WTC11 (cell line): ENCODE measurements at regions not wholly inside any gene's neighbourhood (a gene's known extent, or its start where the extent isn't known, plus 50 kb on each side); places are given as distances from the start of the nearest gene placed in this dataset.

Source experiments
- ATAC-seq: fragments of 200-7000 bp; cut with Tn5 transposase; 2 replicates; pipeline ENCODE4 v1.10.0; 2021; ENCODE audit warnings: mild to moderate bottlenecking, moderate library complexity
- CTCF ChIA-PET: fragments of 300-600 bp; sonication (Branson Sonifier 250); formaldehyde crosslinking; loops from one replicate; lab custom pipeline; 2021; ENCODE audit warnings: antibody characterized with exemption; lab: Charles Lee
- POLR2A ChIA-PET: fragments of 350-600 bp; sonication (Branson Sonifier 250); formaldehyde crosslinking; loops from one replicate; lab custom pipeline; 2021; ENCODE audit warnings: antibody characterized with exemption; lab: Charles Lee
- DNase-seq: peaks from one replicate; pipeline ENCODE4 v3.0.0; 2021; ENCODE audit warnings: low spot score
- H3K27ac Mint-ChIP-seq: 2 replicates; pipeline ENCODE4 v1.8.0; 2021; ENCODE audit warnings: mixed read lengths
- H3K27me3 Mint-ChIP-seq: 2 replicates; pipeline ENCODE4 v1.8.0; 2021; ENCODE audit warnings: low read depth, mild to moderate bottlenecking, moderate library complexity, mixed read lengths
- H3K36me3 Mint-ChIP-seq: 2 replicates; pipeline ENCODE4 v1.8.0; 2021; ENCODE audit warnings: mixed read lengths
- H3K4me1 Mint-ChIP-seq: 2 replicates; pipeline ENCODE4 v1.8.0; 2022; ENCODE audit warnings: mixed read lengths
- H3K4me3 Mint-ChIP-seq: 2 replicates; pipeline ENCODE4 v1.8.0; 2021; ENCODE audit warnings: mild to moderate bottlenecking, moderate library complexity, mixed read lengths
- H3K9me3 Mint-ChIP-seq: 2 replicates; pipeline ENCODE4 v1.8.0; 2021; ENCODE audit warnings: mixed read lengths
- AFF4 ChIP-seq: sonication (generic); formaldehyde crosslinking; IDR thresholded peaks from 2 replicates; pipeline ENCODE4 v1.8.1; 2023; ENCODE audit warnings: mild to moderate bottlenecking, missing genetic modification reagents, borderline replicate concordance
- EMX1 ChIP-seq: fragments of 250-450 bp; sonication (Bioruptor Pico); IDR thresholded peaks from 2 replicates; pipeline ENCODE4 v1.8.0; 2021; ENCODE audit warnings: mild to moderate bottlenecking
- ERG ChIP-seq: fragments of 250-450 bp; sonication (Bioruptor Pico); IDR thresholded peaks from 2 replicates; pipeline ENCODE4 v1.8.0; 2021; ENCODE audit warnings: mild to moderate bottlenecking
- FOXJ3 ChIP-seq: sonication (generic); formaldehyde crosslinking; IDR thresholded peaks from 2 replicates; pipeline ENCODE4 v1.9.0; 2021; ENCODE audit warnings: missing genetic modification reagents, mild to moderate bottlenecking, borderline replicate concordance
- KAT7 ChIP-seq: sonication (generic); formaldehyde crosslinking; IDR thresholded peaks from 2 replicates; pipeline ENCODE4 v1.8.1; 2023; ENCODE audit warnings: missing genetic modification reagents, mild to moderate bottlenecking, borderline replicate concordance
- MAX ChIP-seq: sonication (generic); formaldehyde crosslinking; IDR thresholded peaks from 2 replicates; pipeline ENCODE4 v1.8.0; 2022; ENCODE audit warnings: mild to moderate bottlenecking, missing genetic modification reagents
- MYBL2 ChIP-seq: sonication (generic); formaldehyde crosslinking; IDR thresholded peaks from 2 replicates; pipeline ENCODE4 v1.8.1; 2023; ENCODE audit warnings: mild to moderate bottlenecking, moderate library complexity, missing genetic modification reagents
- NFE2L1 ChIP-seq: sonication (generic); formaldehyde crosslinking; IDR thresholded peaks from 2 replicates; pipeline ENCODE4 v1.8.1; 2023; ENCODE audit warnings: missing genetic modification reagents
- OVOL2 ChIP-seq: fragments of 250-450 bp; sonication (Bioruptor Pico); IDR thresholded peaks from 2 replicates; pipeline ENCODE4 v1.9.0; 2021; ENCODE audit warnings: mild to moderate bottlenecking, borderline replicate concordance
- SMAD3 ChIP-seq: sonication (generic); formaldehyde crosslinking; IDR thresholded peaks from 2 replicates; pipeline ENCODE4 v1.8.0; 2022; ENCODE audit warnings: missing genetic modification reagents, mild to moderate bottlenecking, borderline replicate concordance
- TEAD4 ChIP-seq: sonication (generic); formaldehyde crosslinking; IDR thresholded peaks from 2 replicates; pipeline ENCODE4 v1.8.0; 2022; ENCODE audit warnings: mild to moderate bottlenecking, missing genetic modification reagents
- ZNF532 ChIP-seq: fragments of 250-450 bp; sonication (Bioruptor Pico); IDR thresholded peaks from 2 replicates; pipeline ENCODE4 v1.9.0; 2021; ENCODE audit warnings: mild to moderate bottlenecking, borderline replicate concordance

GRCh38 chr13:34431827-34432581, 510.1 kb upstream of the NBEA start:
- CTCF ChIA-PET, result no interaction called here
- Mint-ChIP-seq H3K36me3 (no peaks in the 10 kb centered on the region), H3K27ac (no peak overlapping the region)
- ATAC-seq, result no peak
- TF ChIP-seq FOXJ3 (CRISPR knock-in tag) (no peak), TEAD4 (CRISPR knock-in tag) (no peak), OVOL2 (CRISPR knock-in tag) (no peak), MYBL2 (CRISPR knock-in tag) (no peak), ZNF532 (CRISPR knock-in tag) (no peak), MAX (CRISPR knock-in tag) (no peak), SMAD3 (no peak), NFE2L1 (CRISPR knock-in tag) (no peak), EMX1 (no peak), AFF4 (no peak)
- TF ChIP-seq, all 79 proteins: peak for 0
- H3K4me1 Mint-ChIP-seq, result no peaks in the 10 kb centered on the region
- DNase-seq, result no peak
- POLR2A ChIA-PET, result no interaction called here
- no peak overlapping the region for H3K4me3 Mint-ChIP-seq
- H3K27me3 Mint-ChIP-seq, result no peaks in the 10 kb centered on the region
- H3K9me3 Mint-ChIP-seq, result no peaks in the 10 kb centered on the region

- H3K9me3 Mint-ChIP-seq, result 0 out of 2 replicates have a peak, but pooled peaks cover 4% of the 10 kb centered on the region
- DNase-seq, result no peak
- H3K4me1 Mint-ChIP-seq, result no peaks in the 10 kb centered on the region
- no peak overlapping the region for H3K4me3 Mint-ChIP-seq
- TF ChIP-seq KAT7 (no peak), ZNF532 (CRISPR knock-in tag) (no peak), ERG (CRISPR knock-in tag) (no peak)
- TF ChIP-seq, all 79 proteins: peak for 0
- Mint-ChIP-seq H3K27ac (no peak overlapping the region), H3K27me3 (no peaks in the 10 kb centered on the region), H3K36me3 (no peaks in the 10 kb centered on the region)
- POLR2A ChIA-PET, result no interaction called here
- no peak for ATAC-seq
- CTCF ChIA-PET, result interaction anchor here (1.1 kb wide), 1 partner anchor 14 kb away, joined by 3 read pairs; no protein-coding TSS in a partner anchor
Measured at GRCh38 chr13:34435338-34435737, 506.7 kb upstream of the NBEA start.
